ENCODE measurements at regions not wholly inside any gene's neighbourhood (a gene's known extent, or its start where the extent isn't known, plus 50 kb on each side); places are given as distances from the start of the nearest gene placed in this dataset.
A peak's percentile ranks its signal among the peaks of the same experiment; 100 is the strongest.

- DNase-seq (ENCODE audit: low read depth) = no peak
Observed at GRCh38 chr17:36755586-36755985, 154.2 kb downstream of the MRM1 start.

GRCh38 chr17:36756695-36757094 is 155.3 kb downstream of the MRM1 start:
- DNase-seq (ENCODE audit: low read depth) = no peak

GRCh38 chr17:36760425-36760824 is 159.0 kb downstream of the MRM1 start:
- no peak for DNase-seq (ENCODE audit: low read depth)

- no peak for DNase-seq (ENCODE audit: low read depth)
Observed at GRCh38 chr17:36761203-36761950, 160.0 kb downstream of the MRM1 start.

- peak; percentile 8 for DNase-seq (ENCODE audit: low read depth)
Observed at GRCh38 chr17:36765436-36766043, 164.2 kb downstream of the MRM1 start.

GRCh38 chr17:36768394-36768793 is 167.0 kb downstream of the MRM1 start:
- no peak for DNase-seq (ENCODE audit: low read depth)

GRCh38 chr17:36773039-36773438 is 164.2 kb upstream of the LHX1 start:
- no peak for DNase-seq (ENCODE audit: low read depth)

GRCh38 chr17:36777118-36777517 is 160.2 kb upstream of the LHX1 start:
- peak; percentile 35 for DNase-seq (ENCODE audit: low read depth)

- DNase-seq (ENCODE audit: low read depth) = no peak
Observed at GRCh38 chr17:36778448-36778847, 158.8 kb upstream of the LHX1 start.

GRCh38 chr17:36779550-36779949 is 157.7 kb upstream of the LHX1 start:
- DNase-seq (ENCODE audit: low read depth) = no peak

GRCh38 chr17:36784633-36785032 is 152.6 kb upstream of the LHX1 start:
- no peak for DNase-seq (ENCODE audit: low read depth)

GRCh38 chr17:36786867-36787266 is 150.4 kb upstream of the LHX1 start:
- DNase-seq (ENCODE audit: low read depth) = no peak

- DNase-seq (ENCODE audit: low read depth) = no peak
Observed at GRCh38 chr17:36791150-36791941, 145.9 kb upstream of the LHX1 start.

- no peak for DNase-seq (ENCODE audit: low read depth)
Observed at GRCh38 chr17:36791942-36792475, 145.3 kb upstream of the LHX1 start.

- no peak for DNase-seq (ENCODE audit: low read depth)
Observed at GRCh38 chr17:36792849-36793248, 144.4 kb upstream of the LHX1 start.

- no peak for DNase-seq (ENCODE audit: low read depth)
Observed at GRCh38 chr17:36793976-36794375, 143.3 kb upstream of the LHX1 start.

- no peak for DNase-seq (ENCODE audit: low read depth)
Observed at GRCh38 chr17:36807496-36808179, 129.6 kb upstream of the LHX1 start.

- no peak for DNase-seq (ENCODE audit: low read depth)
Observed at GRCh38 chr17:36808180-36808661, 129.1 kb upstream of the LHX1 start.

GRCh38 chr17:36812762-36813161 is 124.5 kb upstream of the LHX1 start:
- no peak for DNase-seq (ENCODE audit: low read depth)

- DNase-seq (ENCODE audit: low read depth) = no peak
Observed at GRCh38 chr17:36813357-36813756, 123.9 kb upstream of the LHX1 start.

- DNase-seq (ENCODE audit: low read depth) = no peak
Observed at GRCh38 chr17:36813957-36814563, 123.2 kb upstream of the LHX1 start.
